HEK293T (cell line): ENCODE measurements at regions not wholly inside any gene's neighbourhood (a gene's known extent, or its start where the extent isn't known, plus 50 kb on each side); places are given as distances from the start of the nearest gene placed in this dataset.

Experiments used
- BHLHE40 ChIP-seq: fragments of 450-650 bp; IDR thresholded peaks from 2 replicates; pipeline ENCODE4 v1.6.1; 2016; ENCODE audit warnings: mild to moderate bottlenecking, moderate library complexity, borderline replicate concordance
- CTBP1 ChIP-seq: fragments of 450-650 bp; IDR thresholded peaks from 2 replicates; pipeline ENCODE4 v1.6.1; 2016; ENCODE audit warnings: borderline replicate concordance
- ELF4 ChIP-seq: fragments of 450-650 bp; IDR thresholded peaks from 2 replicates; pipeline ENCODE4 v1.6.1; 2017; ENCODE audit warnings: antibody characterized with exemption
- FOXM1 ChIP-seq: fragments of 450-650 bp; IDR thresholded peaks from 2 replicates; pipeline ENCODE4 v1.6.1; 2017; ENCODE audit warnings: mild to moderate bottlenecking, borderline replicate concordance
- L3MBTL2 ChIP-seq: fragments of 450-650 bp; conservative IDR thresholded peaks from 2 replicates; pipeline ENCODE4 v1.6.1; 2016; ENCODE audit warnings: mild to moderate bottlenecking
- PKNOX1 ChIP-seq: fragments of 450-650 bp; IDR thresholded peaks from 2 replicates; pipeline ENCODE4 v1.6.1; 2016
- SP1 ChIP-seq: fragments of 450-650 bp; IDR thresholded peaks from 2 replicates; pipeline ENCODE4 v1.6.1; 2017

DNA sequence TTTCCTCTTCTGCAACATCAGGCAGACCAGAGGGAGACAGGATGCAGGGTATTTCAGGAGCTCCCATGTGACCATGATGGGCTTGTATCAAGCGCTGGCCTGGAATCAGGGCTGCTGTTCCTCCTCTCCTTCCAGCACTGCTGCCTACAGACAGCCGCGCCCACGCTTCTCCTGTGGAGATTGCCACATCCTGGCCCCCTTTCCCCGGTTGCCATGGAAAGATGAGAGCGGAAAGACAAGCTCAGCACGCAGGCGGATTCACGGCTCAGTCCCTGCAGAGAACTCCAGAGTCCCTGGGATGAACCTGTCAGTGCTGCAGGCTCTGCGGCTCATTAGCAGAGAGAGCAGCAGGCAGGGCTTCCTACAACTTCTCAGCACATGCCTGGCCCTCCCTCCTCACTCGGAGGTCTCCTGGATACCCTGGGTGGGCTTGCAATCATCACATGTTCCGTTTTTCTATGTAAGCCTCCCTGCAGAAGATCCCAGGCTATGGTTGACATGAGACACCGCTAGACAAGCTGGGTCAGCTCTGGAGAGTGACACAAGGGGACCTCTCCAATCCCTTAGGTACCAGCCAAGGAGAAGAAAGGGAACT lies 497.8 kb upstream of the MYT1L start:
- TF ChIP-seq BHLHE40: no peak
- no peak for TF ChIP-seq SP1
- no peak for TF ChIP-seq ELF4
- no peak for TF ChIP-seq FOXM1
- TF ChIP-seq L3MBTL2: no peak
- no peak for TF ChIP-seq CTBP1
- no peak for TF ChIP-seq PKNOX1
